ENCODE measurements at regions not wholly inside any gene's neighbourhood (a gene's known extent, or its start where the extent isn't known, plus 50 kb on each side); places are given as distances from the start of the nearest gene placed in this dataset.

DNA sequence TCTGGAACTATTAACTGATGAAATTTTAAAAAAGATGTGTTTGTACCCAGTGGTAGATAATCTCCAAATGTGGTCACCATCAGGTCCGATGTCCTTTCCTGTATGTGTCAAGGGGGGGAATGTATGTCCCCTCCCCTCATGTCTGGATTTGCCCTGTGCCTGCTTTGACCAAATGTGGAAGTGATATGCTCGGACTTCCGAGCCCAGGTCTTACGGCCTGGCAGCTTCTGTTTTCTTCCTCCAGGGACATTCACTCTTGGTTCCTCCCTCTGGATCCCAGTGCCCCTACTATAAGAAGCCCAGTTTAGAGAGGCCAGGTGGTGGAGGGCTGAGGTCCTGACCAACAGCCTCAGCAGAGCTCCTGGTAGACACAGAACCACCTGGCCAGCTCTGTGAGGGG lies 75.5 kb downstream of the CCR1 start:
- H3K23ac ChIP-seq (ENCODE audit: low read length in 2 of 2) = no peak overlapping the region
- no peak overlapping the region for H2AFZ ChIP-seq (ENCODE audit: low read depth, low read length)
- no peaks in the 10 kb centered on the region for H3K9me3 ChIP-seq (ENCODE audit: control insufficient read depth, low read length)
- no peak for DNase-seq
- no peak overlapping the region for H3K4ac ChIP-seq (ENCODE audit: low read depth in 1 of 2, low read length in 2 of 2)
- peaks cover 3% of the 10 kb centered on the region for H3K4me1 ChIP-seq (ENCODE audit: control insufficient read depth, insufficient read depth, low read depth, low read length)
- H2BK15ac ChIP-seq (ENCODE audit: low read depth, poor library complexity, severe bottlenecking) = no peak overlapping the region
- H2BK120ac ChIP-seq (ENCODE audit: low read depth, low read length) = no peak overlapping the region
- no peak overlapping the region for H4K8ac ChIP-seq (ENCODE audit: low read length)
- 100% methylated on average over 1 of the region's 4 CpGs for WGBS
- no peak overlapping the region for H4K91ac ChIP-seq (ENCODE audit: low read length)
- no peaks in the 10 kb centered on the region for H3K27me3 ChIP-seq (ENCODE audit: control insufficient read depth in 1 of 2, insufficient read depth in 1 of 2, low read length in 2 of 2)
- H3K79me1 ChIP-seq (replicated peaks; ENCODE audit: low read length, poor library complexity, severe bottlenecking) = no peaks in the 10 kb centered on the region
- no peak overlapping the region for H2BK5ac ChIP-seq (ENCODE audit: low read depth, low read length, poor library complexity, severe bottlenecking)
- no peak overlapping the region for H3K4me2 ChIP-seq (ENCODE audit: low read length, poor library complexity, severe bottlenecking)
- H2BK12ac ChIP-seq (ENCODE audit: low read length in 2 of 2) = no peak overlapping the region
- no peak overlapping the region for H2AK5ac ChIP-seq (ENCODE audit: low read length, severe bottlenecking)
- H3K36me3 ChIP-seq (ENCODE audit: control insufficient read depth in 1 of 2, insufficient read depth in 2 of 2, low read depth in 1 of 2, low read length in 2 of 2) = no peaks in the 10 kb centered on the region
- no peak overlapping the region for H3K27ac ChIP-seq (ENCODE audit: low read length, poor library complexity, severe bottlenecking)
- no peak overlapping the region for H3K14ac ChIP-seq (ENCODE audit: low read length in 2 of 2)
- H3K9ac ChIP-seq (ENCODE audit: low read length) = no peak overlapping the region
- H3K4me3 ChIP-seq (ENCODE audit: insufficient read depth in 1 of 2, low read depth in 1 of 2, low read length in 2 of 2) = no peak overlapping the region
- no peak overlapping the region for H3K18ac ChIP-seq (ENCODE audit: low read depth in 1 of 2, low read length in 2 of 2)

GRCh38 chr3:46131884-46132450 lies 76.1 kb downstream of the CCR1 start:
- Histone ChIP-seq H3K14ac (ENCODE audit: low read length in 2 of 2) (peak overlapping the region in 1 of 2 experiments; percentile 74), H4K91ac (ENCODE audit: low read length) (no peak overlapping the region), H3K4me1 (ENCODE audit: control insufficient read depth, insufficient read depth, low read depth, low read length) (peaks cover 3% of the 10 kb centered on the region), H3K4me3 (ENCODE audit: insufficient read depth in 1 of 2, low read depth in 1 of 2, low read length in 2 of 2) (no peak overlapping the region), H3K4me2 (ENCODE audit: low read length, poor library complexity, severe bottlenecking) (no peak overlapping the region), H3K9ac (ENCODE audit: low read length) (no peak overlapping the region), H3K9me3 (ENCODE audit: control insufficient read depth, low read length) (no peaks in the 10 kb centered on the region), H3K27me3 (ENCODE audit: control insufficient read depth in 1 of 2, insufficient read depth in 1 of 2, low read length in 2 of 2) (no peaks in the 10 kb centered on the region), H3K23ac (ENCODE audit: low read length in 2 of 2) (no peak overlapping the region), H2AFZ (ENCODE audit: low read depth, low read length) (no peak overlapping the region), H3K4ac (ENCODE audit: low read depth in 1 of 2, low read length in 2 of 2) (no peak overlapping the region), H2BK15ac (ENCODE audit: low read depth, poor library complexity, severe bottlenecking) (no peak overlapping the region), H2BK5ac (ENCODE audit: low read depth, low read length, poor library complexity, severe bottlenecking) (no peak overlapping the region), H3K79me1 (replicated peaks; ENCODE audit: low read length, poor library complexity, severe bottlenecking) (no peaks in the 10 kb centered on the region), H3K27ac (ENCODE audit: low read length, poor library complexity, severe bottlenecking) (no peak overlapping the region), H4K8ac (ENCODE audit: low read length) (no peak overlapping the region), H2AK5ac (ENCODE audit: low read length, severe bottlenecking) (no peak overlapping the region), H2BK12ac (ENCODE audit: low read length in 2 of 2) (no peak overlapping the region), H3K18ac (ENCODE audit: low read depth in 1 of 2, low read length in 2 of 2) (peak overlapping the region in 1 of 2 experiments; percentile 23), H3K36me3 (ENCODE audit: control insufficient read depth in 1 of 2, insufficient read depth in 2 of 2, low read depth in 1 of 2, low read length in 2 of 2) (no peaks in the 10 kb centered on the region), H2BK120ac (ENCODE audit: low read depth, low read length) (no peak overlapping the region)
- no peak for DNase-seq
- 89% methylated on average over 8 of the region's 8 CpGs for WGBS

- no peak for DNase-seq
- H3K79me1 ChIP-seq (replicated peaks; ENCODE audit: low read length, poor library complexity, severe bottlenecking) = no peaks in the 10 kb centered on the region
- 88% methylated on average over 7 of the region's 7 CpGs for WGBS
- H2BK5ac ChIP-seq (ENCODE audit: low read depth, low read length, poor library complexity, severe bottlenecking) = no peak overlapping the region
- H3K27ac ChIP-seq (ENCODE audit: low read length, poor library complexity, severe bottlenecking) = no peak overlapping the region
- H3K9me3 ChIP-seq (ENCODE audit: control insufficient read depth, low read length) = no peaks in the 10 kb centered on the region
- no peak overlapping the region for H2BK15ac ChIP-seq (ENCODE audit: low read depth, poor library complexity, severe bottlenecking)
- no peak overlapping the region for H2AK5ac ChIP-seq (ENCODE audit: low read length, severe bottlenecking)
- no peak overlapping the region for H3K4ac ChIP-seq (ENCODE audit: low read depth in 1 of 2, low read length in 2 of 2)
- H3K4me2 ChIP-seq (ENCODE audit: low read length, poor library complexity, severe bottlenecking) = no peak overlapping the region
- H2AFZ ChIP-seq (ENCODE audit: low read depth, low read length) = no peak overlapping the region
- H3K14ac ChIP-seq (ENCODE audit: low read length in 2 of 2) = no peak overlapping the region
- H3K18ac ChIP-seq (ENCODE audit: low read depth in 1 of 2, low read length in 2 of 2) = no peak overlapping the region
- H3K4me1 ChIP-seq (ENCODE audit: control insufficient read depth, insufficient read depth, low read depth, low read length) = peaks cover 3% of the 10 kb centered on the region
- H3K9ac ChIP-seq (ENCODE audit: low read length) = no peak overlapping the region
- H3K4me3 ChIP-seq (ENCODE audit: insufficient read depth in 1 of 2, low read depth in 1 of 2, low read length in 2 of 2) = no peak overlapping the region
- H4K91ac ChIP-seq (ENCODE audit: low read length) = no peak overlapping the region
- no peak overlapping the region for H2BK12ac ChIP-seq (ENCODE audit: low read length in 2 of 2)
- H3K23ac ChIP-seq (ENCODE audit: low read length in 2 of 2) = no peak overlapping the region
- H3K36me3 ChIP-seq (ENCODE audit: control insufficient read depth in 1 of 2, insufficient read depth in 2 of 2, low read depth in 1 of 2, low read length in 2 of 2) = no peaks in the 10 kb centered on the region
- no peak overlapping the region for H2BK120ac ChIP-seq (ENCODE audit: low read depth, low read length)
- H4K8ac ChIP-seq (ENCODE audit: low read length) = no peak overlapping the region
- no peaks in the 10 kb centered on the region for H3K27me3 ChIP-seq (ENCODE audit: control insufficient read depth in 1 of 2, insufficient read depth in 1 of 2, low read length in 2 of 2)
Observed at GRCh38 chr3:46130631-46131310, 77.3 kb downstream of the CCR1 start.

DNA sequence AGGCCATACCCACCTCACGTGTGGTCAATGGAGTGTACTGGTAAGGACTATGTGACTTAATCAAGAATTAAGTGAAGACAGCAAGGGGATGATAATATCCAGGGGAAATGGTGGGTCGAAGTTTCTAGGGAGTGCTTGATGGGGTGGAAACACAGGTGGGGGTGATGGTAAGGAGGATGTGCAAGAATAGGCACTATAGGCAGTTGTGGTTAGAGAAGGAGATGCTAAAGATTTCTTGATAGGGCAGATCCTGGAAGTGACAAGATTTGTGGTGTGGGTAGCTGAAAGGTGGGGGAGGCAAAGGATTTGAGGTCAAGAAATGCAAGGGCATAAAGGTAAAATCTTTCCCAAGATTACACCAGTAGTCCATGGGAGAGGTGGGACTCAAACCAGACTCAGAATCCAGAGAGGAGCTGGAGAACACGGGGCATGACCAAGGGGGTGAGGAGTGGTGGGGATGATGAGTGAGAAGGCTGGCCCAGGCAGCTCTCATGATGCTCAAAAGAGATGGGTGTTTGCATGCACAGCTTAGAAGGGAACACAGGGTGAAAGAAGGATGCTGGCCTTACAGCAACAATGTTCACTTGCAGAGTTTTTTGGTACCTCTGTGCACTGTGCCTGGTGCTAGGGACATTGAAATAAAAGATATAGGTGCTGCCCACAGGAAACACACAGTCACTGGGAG lies 78.4 kb downstream of the CCR1 start:
- no peak overlapping the region for H3K4me2 ChIP-seq (ENCODE audit: low read length, poor library complexity, severe bottlenecking)
- H2BK120ac ChIP-seq (ENCODE audit: low read depth, low read length) = no peak overlapping the region
- no peak overlapping the region for H3K14ac ChIP-seq (ENCODE audit: low read length in 2 of 2)
- 70% methylated on average over 3 of the region's 3 CpGs for WGBS
- no peak overlapping the region for H4K91ac ChIP-seq (ENCODE audit: low read length)
- H3K23ac ChIP-seq (ENCODE audit: low read length in 2 of 2) = no peak overlapping the region
- no peak overlapping the region for H2AK5ac ChIP-seq (ENCODE audit: low read length, severe bottlenecking)
- no peak overlapping the region for H4K8ac ChIP-seq (ENCODE audit: low read length)
- no peaks in the 10 kb centered on the region for H3K27me3 ChIP-seq (ENCODE audit: control insufficient read depth in 1 of 2, insufficient read depth in 1 of 2, low read length in 2 of 2)
- H3K4ac ChIP-seq (ENCODE audit: low read depth in 1 of 2, low read length in 2 of 2) = no peak overlapping the region
- H3K4me1 ChIP-seq (ENCODE audit: control insufficient read depth, insufficient read depth, low read depth, low read length) = peaks cover 3% of the 10 kb centered on the region
- H2BK15ac ChIP-seq (ENCODE audit: low read depth, poor library complexity, severe bottlenecking) = no peak overlapping the region
- H2BK5ac ChIP-seq (ENCODE audit: low read depth, low read length, poor library complexity, severe bottlenecking) = no peak overlapping the region
- H3K9me3 ChIP-seq (ENCODE audit: control insufficient read depth, low read length) = no peaks in the 10 kb centered on the region
- no peak for DNase-seq
- H3K27ac ChIP-seq (ENCODE audit: low read length, poor library complexity, severe bottlenecking) = no peak overlapping the region
- H2BK12ac ChIP-seq (ENCODE audit: low read length in 2 of 2) = no peak overlapping the region
- no peaks in the 10 kb centered on the region for H3K79me1 ChIP-seq (replicated peaks; ENCODE audit: low read length, poor library complexity, severe bottlenecking)
- no peak overlapping the region for H3K9ac ChIP-seq (ENCODE audit: low read length)
- no peak overlapping the region for H2AFZ ChIP-seq (ENCODE audit: low read depth, low read length)
- H3K4me3 ChIP-seq (ENCODE audit: insufficient read depth in 1 of 2, low read depth in 1 of 2, low read length in 2 of 2) = no peak overlapping the region
- H3K36me3 ChIP-seq (ENCODE audit: control insufficient read depth in 1 of 2, insufficient read depth in 2 of 2, low read depth in 1 of 2, low read length in 2 of 2) = no peaks in the 10 kb centered on the region
- no peak overlapping the region for H3K18ac ChIP-seq (ENCODE audit: low read depth in 1 of 2, low read length in 2 of 2)
